ENCODE measurements at regions not wholly inside any gene's neighbourhood (a gene's known extent, or its start where the extent isn't known, plus 50 kb on each side); places are given as distances from the start of the nearest gene placed in this dataset.
"Not testable (repeated sequence)": the region's sequence is repeated elsewhere in the genome, so short reads cannot be mapped to it uniquely, and the experiment has no call there.

- no peak for DNase-seq (ENCODE audit: low spot score)
Measured at GRCh38 chr1:67530071-67530470, 99.9 kb upstream of the SERBP1 start.

DNA sequence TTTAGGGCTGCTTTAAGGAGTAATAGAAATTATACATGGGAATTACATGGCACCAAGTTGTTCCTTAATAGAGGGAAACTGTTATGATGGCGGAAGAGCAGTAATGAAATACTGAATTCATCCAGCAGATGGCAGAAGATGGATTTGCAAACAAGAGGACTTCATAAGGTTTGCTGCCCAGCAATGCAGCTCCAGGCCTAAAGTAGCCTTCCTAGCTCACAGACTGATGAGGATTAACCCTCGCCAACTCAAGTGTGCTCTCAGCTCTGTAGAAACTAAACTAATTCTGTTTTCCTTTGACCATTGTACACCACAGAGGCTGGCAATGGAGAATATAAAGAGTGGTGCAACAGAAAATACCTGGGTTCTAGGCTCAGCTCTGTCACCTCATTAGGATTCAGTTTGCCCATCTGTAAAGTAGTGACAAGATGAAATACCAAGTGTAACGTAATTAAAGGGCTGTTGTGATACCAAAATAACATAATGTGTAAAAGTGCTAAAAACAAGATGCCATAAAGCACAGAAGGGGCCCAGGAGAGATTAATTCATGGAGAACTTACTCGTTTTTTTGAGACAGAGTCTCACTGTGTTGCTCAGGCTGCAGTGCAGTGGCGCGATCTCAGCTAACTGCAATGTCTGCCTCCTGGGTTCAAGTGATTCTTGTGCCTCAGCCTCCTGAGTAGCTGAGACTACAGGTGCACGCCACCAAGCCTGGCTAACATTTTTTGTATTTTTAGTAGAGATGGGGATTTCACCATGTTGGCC, 102.4 kb upstream of the SERBP1 start:
- peak; percentile 89 for DNase-seq (ENCODE audit: low spot score)

DNA sequence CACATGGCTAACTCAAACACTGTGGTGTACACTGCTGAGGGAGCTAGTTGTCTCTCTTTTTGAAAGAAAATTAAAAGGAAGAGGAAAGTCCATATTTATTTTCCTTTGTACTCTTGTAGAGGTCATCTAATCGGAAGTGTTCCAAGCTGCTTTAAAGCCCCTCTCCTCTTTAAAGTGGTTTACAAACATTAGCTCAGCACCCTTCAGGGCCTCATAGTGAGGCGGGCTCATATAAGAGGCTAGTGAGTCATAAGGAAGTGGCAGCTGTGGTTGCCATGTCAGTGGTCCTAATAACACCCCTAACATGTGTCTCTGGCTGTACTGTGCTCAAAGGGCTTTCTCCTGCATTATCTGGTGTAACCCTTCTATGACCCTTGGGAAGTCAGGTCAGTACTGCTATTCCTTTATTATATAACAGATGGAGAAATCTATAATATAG, 104.4 kb upstream of the SERBP1 start:
- DNase-seq (ENCODE audit: low spot score), result no peak

DNA sequence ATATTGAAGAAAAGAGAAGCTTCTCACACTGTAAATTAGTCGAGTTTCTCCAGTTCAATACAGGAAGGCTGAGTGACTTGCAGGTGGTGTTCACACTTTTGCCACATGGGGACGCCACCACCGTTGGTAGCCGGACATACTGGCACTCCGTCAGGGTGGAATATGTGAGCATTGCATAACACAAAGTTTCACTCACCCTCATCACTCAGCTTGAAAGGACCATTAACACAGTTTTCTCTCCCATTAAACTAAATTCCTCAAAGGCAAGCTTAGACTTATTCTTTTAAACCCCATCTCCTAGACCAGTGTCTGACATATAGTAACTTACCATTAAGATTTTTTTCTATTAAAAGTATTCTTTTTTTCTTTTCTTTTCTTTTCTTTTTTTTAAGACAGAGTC, 105.3 kb upstream of the SERBP1 start:
- peak; percentile 75 for DNase-seq (ENCODE audit: low spot score)

DNA sequence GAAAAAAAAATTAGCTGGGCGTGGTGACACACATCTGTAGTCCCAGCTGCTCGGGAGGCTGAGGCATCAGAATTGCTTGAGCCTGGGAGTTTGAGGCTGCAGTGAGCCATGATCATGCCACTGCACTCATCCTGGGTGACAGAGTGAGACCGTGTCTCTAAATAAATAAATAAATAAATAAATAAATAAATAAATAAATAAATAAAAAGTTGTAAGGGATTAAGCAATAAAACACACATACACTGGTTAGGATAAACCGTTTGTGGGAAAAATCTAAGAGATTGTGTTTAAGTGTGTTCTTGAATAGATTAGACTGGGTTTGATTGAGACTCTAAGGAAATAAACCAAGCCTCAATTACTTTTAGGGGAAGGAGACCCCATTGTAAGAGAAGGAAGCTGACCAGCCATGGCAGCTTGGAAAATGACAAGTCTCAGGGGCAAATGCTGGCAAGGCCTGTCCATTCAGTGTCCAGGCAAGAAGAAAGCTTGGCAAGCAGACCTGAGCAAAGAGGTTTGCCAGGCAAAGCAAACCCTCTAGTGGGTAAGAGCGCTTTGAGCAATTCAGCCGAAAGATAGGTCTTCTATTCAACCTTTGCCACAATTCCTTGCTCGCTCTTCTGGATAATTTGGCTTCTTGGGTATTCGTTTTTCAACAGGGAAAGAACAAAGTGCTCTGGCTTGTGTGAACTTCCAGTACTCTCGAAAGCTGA, 106.9 kb upstream of the SERBP1 start:
- DNase-seq (ENCODE audit: low spot score), result peak; percentile 73

DNA sequence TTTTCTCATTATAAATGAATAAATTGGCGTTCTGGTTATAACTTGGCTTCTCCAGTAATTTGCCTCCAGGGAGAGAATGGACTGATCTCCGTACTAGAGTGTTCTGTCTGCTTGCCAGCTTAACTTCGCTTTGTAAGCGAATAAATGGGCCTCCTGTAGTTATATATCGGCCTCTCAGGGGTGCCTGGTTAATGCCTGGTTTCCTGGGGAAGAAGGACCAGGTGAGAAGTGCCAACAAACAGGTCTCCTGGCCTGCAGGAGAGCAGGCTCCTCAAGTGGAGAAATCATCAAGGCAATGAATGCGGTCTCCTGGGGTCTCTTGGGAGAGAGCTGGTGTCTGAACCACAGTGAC, 107.4 kb upstream of the SERBP1 start:
- peak; percentile 29 for DNase-seq (ENCODE audit: low spot score)

DNA sequence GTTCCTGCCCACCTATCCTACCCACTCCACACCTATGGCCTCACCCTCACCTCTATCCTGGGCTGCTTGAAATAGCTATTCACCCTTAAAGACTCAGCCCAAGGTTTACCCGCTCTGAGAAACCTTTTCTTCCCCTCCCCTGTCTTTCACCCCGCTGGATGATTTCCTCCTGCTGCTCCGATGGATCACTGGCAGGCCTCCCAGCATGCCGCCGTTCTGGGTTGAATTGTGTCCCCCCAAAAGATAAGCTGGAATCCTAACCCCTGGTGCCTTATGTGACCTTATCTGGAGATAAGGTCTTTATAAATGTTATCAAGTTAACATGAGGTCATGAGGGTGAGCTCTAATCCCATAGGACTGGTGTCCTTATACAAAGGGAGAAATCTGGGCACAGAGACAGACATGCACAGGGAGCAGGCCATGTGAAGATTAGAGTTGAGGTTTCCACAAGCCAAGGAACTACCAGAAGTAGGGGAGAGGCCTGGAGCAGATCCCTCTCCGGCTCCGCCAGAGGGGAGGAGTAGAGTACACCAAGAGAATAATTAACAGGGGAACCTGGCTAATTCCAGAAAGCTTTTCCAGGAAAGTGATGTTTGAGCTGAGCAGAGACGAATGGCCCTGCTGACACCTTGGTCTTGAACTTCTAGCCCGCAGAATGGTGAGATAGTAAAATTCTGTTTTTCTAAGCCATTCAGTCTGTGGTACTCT, 110.0 kb upstream of the SERBP1 start:
- no peak for DNase-seq (ENCODE audit: low spot score)

- DNase-seq (ENCODE audit: low spot score), result no peak
Measured at GRCh38 chr1:67540733-67541125, 110.5 kb upstream of the SERBP1 start.

DNA sequence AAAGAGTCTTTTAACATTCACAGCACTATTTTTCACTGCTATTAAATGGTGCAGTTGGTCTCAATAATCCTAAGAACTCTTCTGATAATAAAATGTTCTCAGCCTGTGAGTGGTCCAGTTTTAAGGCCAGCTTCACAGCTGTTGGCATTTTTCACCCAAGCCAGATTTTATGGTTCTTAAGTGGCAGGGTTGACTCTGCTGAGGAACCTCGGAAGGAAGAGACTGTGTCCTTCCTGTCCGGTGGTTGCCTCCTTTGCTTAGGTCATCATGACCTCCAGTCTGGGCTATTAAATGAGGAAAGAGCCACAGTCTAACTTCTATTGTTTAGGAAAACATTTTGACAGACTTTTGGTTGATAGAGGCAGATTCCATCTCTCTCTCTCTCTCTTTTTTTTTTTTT, 112.5 kb upstream of the SERBP1 start:
- DNase-seq (ENCODE audit: low spot score), result no peak

GRCh38 chr1:67544921-67545320, 114.7 kb upstream of the SERBP1 start:
- no peak for DNase-seq (ENCODE audit: low spot score)

DNA sequence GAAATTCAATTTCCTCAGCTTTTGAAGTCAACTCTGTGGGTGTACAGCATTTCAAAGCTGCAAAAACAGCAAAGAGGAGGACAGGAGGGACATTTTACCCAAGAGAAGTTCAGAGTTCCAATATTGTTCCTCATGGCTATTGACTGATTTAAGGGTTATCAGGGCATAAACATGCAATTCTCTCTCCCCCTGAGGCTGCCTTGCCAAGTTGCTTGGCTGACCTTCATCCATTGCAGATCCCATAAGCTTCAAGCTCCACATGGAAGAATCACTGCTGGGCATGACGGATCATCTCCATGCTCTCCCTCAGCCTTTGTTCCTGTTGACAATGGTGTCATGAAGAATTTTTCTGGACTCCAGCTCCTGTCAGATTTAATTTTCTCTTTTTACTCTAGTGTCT, 115.2 kb upstream of the SERBP1 start:
- DNase-seq (ENCODE audit: low spot score), result no peak

DNA sequence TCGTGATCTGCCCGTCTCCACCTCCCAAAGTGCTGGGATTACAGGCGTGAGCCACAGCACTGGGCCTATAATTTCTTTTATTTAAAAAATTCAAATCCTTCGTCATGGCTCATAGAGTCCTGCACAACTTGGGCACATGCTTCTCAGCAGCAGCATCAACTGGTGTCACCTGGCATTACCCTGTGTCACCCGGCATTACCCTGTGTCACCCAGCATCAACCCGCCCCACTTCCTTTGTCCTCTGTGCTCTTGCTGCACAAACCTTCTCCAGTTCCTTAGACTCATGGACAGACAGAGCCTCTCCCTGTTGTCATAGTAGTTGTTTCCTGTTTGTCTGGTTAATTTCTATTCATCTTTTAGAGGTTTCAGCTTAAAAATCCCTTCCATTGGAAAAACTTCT, 121.2 kb upstream of the SERBP1 start:
- no peak for DNase-seq (ENCODE audit: low spot score)

- DNase-seq (ENCODE audit: low spot score), result no peak
Measured at GRCh38 chr1:67552336-67552759, 122.1 kb upstream of the SERBP1 start.

- DNase-seq (ENCODE audit: low spot score), result not testable (repeated sequence)
Measured at GRCh38 chr1:67554204-67554603, 124.0 kb upstream of the SERBP1 start.

DNA sequence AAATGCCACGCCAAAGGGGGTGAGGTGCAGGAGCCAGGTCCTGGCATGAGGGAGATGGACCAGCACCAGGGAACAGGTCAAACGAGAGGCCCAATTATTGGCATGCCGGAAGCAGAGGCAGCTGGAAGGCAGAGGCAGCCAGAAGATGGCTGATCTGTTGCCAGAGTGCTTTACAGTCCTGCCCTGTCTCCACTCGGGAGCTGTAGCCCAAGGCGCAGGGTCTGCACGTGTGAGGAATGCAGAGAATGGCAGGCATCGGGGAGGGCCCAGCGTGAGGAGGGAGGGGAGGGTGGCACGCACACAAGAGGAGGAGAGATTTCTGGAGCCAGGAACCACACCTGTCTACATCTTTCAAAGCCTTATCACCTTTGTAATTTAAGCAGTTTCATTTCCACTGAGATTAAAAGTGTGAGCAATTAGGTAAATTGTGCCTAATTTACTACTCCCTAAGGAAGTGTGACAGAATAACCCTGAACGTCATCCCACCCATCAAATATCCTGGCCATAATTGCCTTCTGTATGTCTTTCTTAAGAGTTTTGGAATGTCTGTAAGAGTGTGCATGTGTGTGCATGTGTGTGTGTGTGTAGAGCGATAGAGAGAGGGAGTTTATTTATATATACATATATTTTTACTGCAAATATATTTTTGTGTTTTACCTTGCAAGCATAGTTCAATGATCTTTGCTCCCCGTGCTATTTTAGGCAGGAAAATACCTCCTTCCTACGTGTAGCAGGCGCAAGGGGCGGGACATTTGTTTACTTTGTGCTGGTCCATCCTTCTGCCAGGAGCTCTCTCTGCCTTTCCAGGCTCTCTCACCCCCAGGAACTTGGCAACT, 125.5 kb upstream of the SERBP1 start:
- peak; percentile 22 for DNase-seq (ENCODE audit: low spot score)

DNA sequence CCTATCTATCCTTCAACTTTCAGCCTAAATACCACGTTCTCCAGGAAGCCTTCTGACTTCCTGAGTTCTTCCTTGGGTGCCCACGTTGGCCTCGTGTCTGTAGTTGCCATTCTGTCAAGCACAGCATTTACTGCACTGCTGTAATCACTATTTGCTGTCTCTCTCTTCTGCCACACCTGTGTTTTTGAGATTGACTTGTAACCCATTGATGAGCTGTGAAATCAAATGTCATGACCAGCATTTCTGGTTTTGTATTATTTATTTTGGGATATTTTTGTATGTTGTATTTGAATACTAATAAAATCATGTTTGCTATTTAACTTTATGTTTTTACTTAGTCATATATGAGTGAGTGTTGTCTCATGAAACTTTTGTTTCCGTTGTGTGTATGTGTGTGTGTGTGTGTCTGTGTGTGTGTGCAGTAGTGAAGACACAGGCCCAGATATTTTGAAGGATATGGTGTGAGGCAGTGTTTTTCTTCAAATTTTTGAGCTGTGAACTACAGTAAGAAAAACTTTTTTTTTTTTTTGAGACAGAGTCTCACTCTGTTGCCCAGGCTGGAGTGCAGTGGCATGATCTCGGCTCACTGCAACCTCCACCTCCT, 126.2 kb upstream of the SERBP1 start:
- no peak for DNase-seq (ENCODE audit: low spot score)

DNA sequence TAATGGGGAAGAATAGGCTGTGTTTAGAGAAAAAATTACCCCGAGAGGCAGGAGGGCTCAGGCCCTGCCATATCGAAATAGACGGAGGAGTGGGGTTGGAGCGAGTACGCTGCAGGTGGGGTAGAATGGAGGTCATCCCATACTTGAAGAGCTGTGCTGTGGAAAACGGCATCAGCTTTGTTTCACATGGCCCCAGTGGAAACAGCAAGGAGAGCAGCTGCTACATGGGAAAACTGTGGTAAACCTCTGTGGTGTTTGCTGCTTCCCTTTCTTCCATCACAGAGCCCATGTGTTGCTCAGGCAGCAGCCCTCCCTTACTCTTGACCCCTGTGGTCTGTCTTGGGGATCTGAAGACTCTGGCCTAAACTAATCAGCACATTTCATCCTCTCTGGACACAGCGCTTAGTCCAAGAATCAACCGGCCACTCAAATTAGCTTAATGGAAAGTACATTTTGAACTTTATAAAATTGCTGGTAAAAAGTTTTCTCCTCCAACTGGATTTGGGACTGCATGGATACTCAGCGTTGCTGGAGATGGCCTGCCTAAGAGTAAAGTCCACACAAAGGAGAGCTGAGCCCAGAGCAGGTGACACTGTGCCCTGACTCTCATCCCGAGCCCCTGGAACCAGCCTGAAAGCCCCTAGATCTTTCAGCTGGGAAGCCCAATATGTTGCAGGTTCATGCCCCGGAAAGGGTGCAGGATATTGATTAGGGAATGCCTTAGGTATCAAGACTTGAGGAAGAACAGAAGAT, 127.1 kb upstream of the GADD45A start:
- no peak for DNase-seq (ENCODE audit: low spot score)

GRCh38 chr1:67558449-67559193, 126.4 kb upstream of the GADD45A start:
- no peak for DNase-seq (ENCODE audit: low spot score)

DNA sequence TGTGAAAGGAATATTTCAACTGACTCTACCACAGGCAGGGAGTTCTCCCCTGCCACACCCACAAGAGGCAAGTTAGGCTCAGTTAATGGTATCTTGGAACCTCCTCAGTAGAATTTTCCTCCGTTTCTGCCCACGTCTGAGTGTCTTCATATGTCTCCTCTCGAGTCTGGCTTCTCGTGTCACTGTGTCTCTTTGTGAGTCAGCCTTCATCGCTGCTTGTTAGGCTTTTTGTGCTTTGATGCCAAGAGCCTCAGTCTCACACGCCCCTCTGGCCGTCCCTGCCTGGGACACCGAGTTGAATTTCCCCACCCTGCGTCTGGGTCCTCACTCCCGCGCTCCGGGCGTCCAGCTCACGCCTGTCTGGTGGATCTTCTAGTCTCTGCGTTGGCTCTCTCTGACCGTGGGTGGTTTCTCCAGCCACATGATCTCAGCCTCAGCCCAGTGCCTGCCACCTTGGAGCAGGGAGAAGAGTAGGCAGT, 125.7 kb upstream of the GADD45A start:
- DNase-seq (ENCODE audit: low spot score), result peak; percentile 38

Data from Ammon's horn (tissue), 1 donor.